ENCODE measurements at regions not wholly inside any gene's neighbourhood (a gene's known extent, or its start where the extent isn't known, plus 50 kb on each side); places are given as distances from the start of the nearest gene placed in this dataset.
"Not testable (repeated sequence)": the region's sequence is repeated elsewhere in the genome, so short reads cannot be mapped to it uniquely, and the experiment has no call there.

- no peaks in the 10 kb centered on the region for H3K4me1 Mint-ChIP-seq
- no peaks in the 10 kb centered on the region for H3K27me3 Mint-ChIP-seq
- peaks cover 0 to 2% (median 0%) of the 10 kb centered on the region in 3 donors for H3K9me3 Mint-ChIP-seq
- H3K36me3 Mint-ChIP-seq: peaks cover 2% of the 10 kb centered on the region
- H3K4me3 Mint-ChIP-seq: no peak overlapping the region
- no peak overlapping the region for H3K27ac Mint-ChIP-seq
These were observed 245.2 kb upstream of the ADAMTS3 start for GRCh38 chr4:72814241-72814640.

GRCh38 chr4:72809208-72809607 lies 240.2 kb upstream of the ADAMTS3 start:
- Mint-ChIP-seq H3K27ac (no peak overlapping the region), H3K27me3 (no peaks in the 10 kb centered on the region), H3K4me1 (no peaks in the 10 kb centered on the region), H3K36me3 (peaks cover 2% of the 10 kb centered on the region), H3K9me3 (peaks cover 0 to 2% (median 0%) of the 10 kb centered on the region in 3 donors), H3K4me3 (no peak overlapping the region)

- Mint-ChIP-seq H3K36me3 (no peaks in the 10 kb centered on the region), H3K4me3 (no peak overlapping the region), H3K27ac (no peak overlapping the region), H3K9me3 (peaks cover 0 to 5% (median 0%) of the 10 kb centered on the region in 3 donors), H3K27me3 (no peaks in the 10 kb centered on the region), H3K4me1 (no peaks in the 10 kb centered on the region)
These were observed 236.3 kb upstream of the ADAMTS3 start for GRCh38 chr4:72805284-72805683.

- Mint-ChIP-seq H3K4me3 (no peak overlapping the region), H3K27me3 (no peaks in the 10 kb centered on the region), H3K36me3 (no peaks in the 10 kb centered on the region), H3K27ac (no peak overlapping the region), H3K9me3 (peaks cover 1 to 16% (median 10%) of the 10 kb centered on the region in 3 donors), H3K4me1 (no peaks in the 10 kb centered on the region)
These were observed 228.5 kb upstream of the ADAMTS3 start for GRCh38 chr4:72797486-72797885.

- Mint-ChIP-seq H3K9me3 (peaks cover 0 to 9% (median 4%) of the 10 kb centered on the region in 3 donors), H3K36me3 (no peaks in the 10 kb centered on the region), H3K27ac (no peak overlapping the region), H3K27me3 (no peaks in the 10 kb centered on the region), H3K4me3 (no peak overlapping the region), H3K4me1 (no peaks in the 10 kb centered on the region)
These were observed 222.0 kb upstream of the ADAMTS3 start for GRCh38 chr4:72791054-72791453.

- H3K36me3 Mint-ChIP-seq: no peaks in the 10 kb centered on the region
- peaks cover 0 to 2% (median 0%) of the 10 kb centered on the region in 3 donors for H3K9me3 Mint-ChIP-seq
- no peaks in the 10 kb centered on the region for H3K27me3 Mint-ChIP-seq
- no peaks in the 10 kb centered on the region for H3K4me1 Mint-ChIP-seq
- H3K4me3 Mint-ChIP-seq: no peak overlapping the region
- no peak overlapping the region for H3K27ac Mint-ChIP-seq
These were observed 217.5 kb upstream of the ADAMTS3 start for GRCh38 chr4:72786401-72786990.

GRCh38 chr4:72779241-72779640 lies 210.2 kb upstream of the ADAMTS3 start:
- Mint-ChIP-seq H3K27me3 (no peaks in the 10 kb centered on the region), H3K4me3 (no peak overlapping the region), H3K4me1 (no peaks in the 10 kb centered on the region), H3K36me3 (no peaks in the 10 kb centered on the region), H3K27ac (no peak overlapping the region), H3K9me3 (peaks cover 0 to 2% (median 1%) of the 10 kb centered on the region in 3 donors)

GRCh38 chr4:72777436-72777835 lies 208.4 kb upstream of the ADAMTS3 start:
- Mint-ChIP-seq H3K9me3 (peaks cover 0 to 2% (median 1%) of the 10 kb centered on the region in 3 donors), H3K27ac (no peak overlapping the region), H3K4me1 (no peaks in the 10 kb centered on the region), H3K4me3 (no peak overlapping the region), H3K27me3 (no peaks in the 10 kb centered on the region), H3K36me3 (no peaks in the 10 kb centered on the region)

GRCh38 chr4:72770708-72771107 lies 201.7 kb upstream of the ADAMTS3 start:
- no peaks in the 10 kb centered on the region for H3K9me3 Mint-ChIP-seq
- H3K36me3 Mint-ChIP-seq: no peaks in the 10 kb centered on the region
- no peaks in the 10 kb centered on the region for H3K27me3 Mint-ChIP-seq
- H3K4me1 Mint-ChIP-seq: no peaks in the 10 kb centered on the region
- H3K4me3 Mint-ChIP-seq: no peak overlapping the region
- no peak overlapping the region for H3K27ac Mint-ChIP-seq

GRCh38 chr4:72768364-72768763 lies 199.3 kb upstream of the ADAMTS3 start:
- Mint-ChIP-seq H3K27ac (no peak overlapping the region), H3K36me3 (no peaks in the 10 kb centered on the region)

GRCh38 chr4:72767618-72768302 lies 198.7 kb upstream of the ADAMTS3 start:
- no peaks in the 10 kb centered on the region for H3K9me3 Mint-ChIP-seq
- no peaks in the 10 kb centered on the region for H3K36me3 Mint-ChIP-seq
- H3K27ac Mint-ChIP-seq: no peak overlapping the region
- no peaks in the 10 kb centered on the region for H3K27me3 Mint-ChIP-seq
- H3K4me1 Mint-ChIP-seq: no peaks in the 10 kb centered on the region
- H3K4me3 Mint-ChIP-seq: no peak overlapping the region

More at GRCh38 chr4:72768364-72768763, 199.3 kb upstream of the ADAMTS3 start:
- H3K27me3 Mint-ChIP-seq: no peaks in the 10 kb centered on the region
- no peaks in the 10 kb centered on the region for H3K9me3 Mint-ChIP-seq
- H3K4me1 Mint-ChIP-seq: no peaks in the 10 kb centered on the region
- H3K4me3 Mint-ChIP-seq: no peak overlapping the region

GRCh38 chr4:72765788-72766187 lies 196.8 kb upstream of the ADAMTS3 start:
- H3K9me3 Mint-ChIP-seq, H3K4me3 Mint-ChIP-seq, H3K36me3 Mint-ChIP-seq, H3K4me1 Mint-ChIP-seq, H3K27ac Mint-ChIP-seq, H3K27me3 Mint-ChIP-seq: not testable (repeated sequence)

GRCh38 chr4:72761368-72762038 lies 192.5 kb upstream of the ADAMTS3 start:
- H3K27ac Mint-ChIP-seq: no peak overlapping the region
- no peaks in the 10 kb centered on the region for H3K4me1 Mint-ChIP-seq
- peaks cover 0 to 8% (median 4%) of the 10 kb centered on the region in 3 donors for H3K9me3 Mint-ChIP-seq
- no peaks in the 10 kb centered on the region for H3K27me3 Mint-ChIP-seq
- no peak overlapping the region for H3K4me3 Mint-ChIP-seq
- H3K36me3 Mint-ChIP-seq: no peaks in the 10 kb centered on the region

GRCh38 chr4:72753414-72753813 lies 184.4 kb upstream of the ADAMTS3 start:
- not testable (repeated sequence) for H3K4me1 Mint-ChIP-seq, H3K27ac Mint-ChIP-seq, H3K36me3 Mint-ChIP-seq, H3K27me3 Mint-ChIP-seq, H3K4me3 Mint-ChIP-seq
- peaks cover 0 to 35% (median 13%) of the 10 kb centered on the region in 3 donors for H3K9me3 Mint-ChIP-seq

GRCh38 chr4:72744103-72744725 lies 175.2 kb upstream of the ADAMTS3 start:
- Mint-ChIP-seq H3K27ac (no peak overlapping the region), H3K36me3 (no peaks in the 10 kb centered on the region), H3K4me1 (peaks cover 0 to 2% (median 0%) of the 10 kb centered on the region in 3 donors), H3K9me3 (no peaks in the 10 kb centered on the region), H3K4me3 (no peak overlapping the region), H3K27me3 (no peaks in the 10 kb centered on the region)
